GM12874 (cell line): ENCODE measurements at regions not wholly inside any gene's neighbourhood (a gene's known extent, or its start where the extent isn't known, plus 50 kb on each side); places are given as distances from the start of the nearest gene placed in this dataset.

Experiments used
- TF ChIP-seq, protein P1 (sequence below): IDR thresholded peaks from 2 replicates; pipeline ENCODE4 v1.5.1; 2011; ENCODE audit warnings: low read depth, mild to moderate bottlenecking, control low read depth, low read length, moderate library complexity; ENCODE audit not compliant: insufficient read depth

DNA sequence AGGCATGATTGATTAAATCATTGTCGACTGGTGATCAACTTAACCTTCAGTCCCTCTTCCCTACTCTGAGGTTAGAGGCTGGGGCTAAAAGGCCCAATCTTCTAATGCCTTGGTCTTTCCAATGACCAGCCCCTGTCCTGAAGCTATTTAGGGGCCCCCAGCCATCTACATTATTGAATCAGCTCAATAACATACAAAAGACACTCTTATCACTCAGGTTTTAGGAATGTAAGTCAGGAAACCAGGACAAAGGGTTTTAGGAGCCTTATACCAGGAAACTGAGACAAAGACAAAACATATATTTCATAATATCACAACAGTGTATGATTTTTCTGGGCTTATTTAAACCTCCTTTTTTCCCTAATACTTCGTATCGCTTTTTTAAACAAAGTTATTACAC is 198.6 kb downstream of the RNF152 start:
- TF ChIP-seq, protein P1, sequence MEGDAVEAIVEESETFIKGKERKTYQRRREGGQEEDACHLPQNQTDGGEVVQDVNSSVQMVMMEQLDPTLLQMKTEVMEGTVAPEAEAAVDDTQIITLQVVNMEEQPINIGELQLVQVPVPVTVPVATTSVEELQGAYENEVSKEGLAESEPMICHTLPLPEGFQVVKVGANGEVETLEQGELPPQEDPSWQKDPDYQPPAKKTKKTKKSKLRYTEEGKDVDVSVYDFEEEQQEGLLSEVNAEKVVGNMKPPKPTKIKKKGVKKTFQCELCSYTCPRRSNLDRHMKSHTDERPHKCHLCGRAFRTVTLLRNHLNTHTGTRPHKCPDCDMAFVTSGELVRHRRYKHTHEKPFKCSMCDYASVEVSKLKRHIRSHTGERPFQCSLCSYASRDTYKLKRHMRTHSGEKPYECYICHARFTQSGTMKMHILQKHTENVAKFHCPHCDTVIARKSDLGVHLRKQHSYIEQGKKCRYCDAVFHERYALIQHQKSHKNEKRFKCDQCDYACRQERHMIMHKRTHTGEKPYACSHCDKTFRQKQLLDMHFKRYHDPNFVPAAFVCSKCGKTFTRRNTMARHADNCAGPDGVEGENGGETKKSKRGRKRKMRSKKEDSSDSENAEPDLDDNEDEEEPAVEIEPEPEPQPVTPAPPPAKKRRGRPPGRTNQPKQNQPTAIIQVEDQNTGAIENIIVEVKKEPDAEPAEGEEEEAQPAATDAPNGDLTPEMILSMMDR: no peak

DNA sequence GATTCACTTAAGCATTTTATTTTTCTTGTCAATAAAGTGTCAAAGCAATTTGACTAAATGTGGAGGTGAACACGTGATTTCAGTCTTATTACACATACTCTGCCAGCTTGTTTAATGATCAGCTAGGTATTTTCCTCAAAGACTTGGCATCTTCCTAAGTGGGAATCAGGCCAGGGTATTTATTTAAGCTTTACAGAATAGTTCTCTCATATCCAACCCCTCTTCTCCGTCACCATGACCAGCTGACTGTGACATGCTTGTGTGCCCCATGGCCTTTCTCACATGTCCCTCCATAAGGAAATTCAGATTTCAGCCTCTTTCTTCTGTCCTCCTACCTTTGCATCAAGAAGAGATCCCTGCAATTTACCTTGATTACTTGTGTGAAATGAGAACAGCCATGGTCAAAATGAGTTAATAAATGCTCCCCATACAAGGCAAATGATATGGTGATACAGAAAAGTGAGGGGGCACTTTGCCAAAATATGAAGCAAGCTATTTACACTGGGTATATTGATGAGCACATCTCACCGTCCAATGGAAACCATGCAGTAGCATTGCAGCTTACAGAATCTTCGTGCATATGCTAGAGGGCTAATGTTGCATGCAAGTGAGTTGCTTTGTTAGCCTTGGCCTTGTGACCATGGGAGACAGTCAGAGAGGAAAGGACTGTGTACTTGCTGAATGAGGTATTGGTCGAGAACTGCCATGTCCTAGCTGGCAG is 202.2 kb downstream of the RNF152 start:
- TF ChIP-seq, protein P1: no peak

DNA sequence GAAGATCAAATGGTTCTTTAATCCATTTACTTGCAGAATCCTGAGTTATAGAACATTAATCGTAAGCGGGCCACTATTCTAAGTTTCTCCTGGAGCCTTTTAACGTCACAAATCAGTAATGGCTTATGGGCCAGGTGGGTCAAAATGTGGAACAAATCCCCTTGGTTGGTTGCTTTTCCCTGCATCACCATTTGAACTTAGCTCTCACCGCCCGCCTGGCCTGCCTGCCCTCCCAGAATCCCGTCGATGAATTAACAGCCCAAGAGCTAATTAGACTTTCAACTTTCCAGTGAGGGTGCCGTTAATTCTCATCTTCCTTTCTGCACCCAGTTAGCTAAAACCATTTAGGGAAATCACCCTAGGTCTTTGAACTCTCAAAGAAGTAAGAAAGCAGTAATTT is 205.5 kb downstream of the RNF152 start:
- TF ChIP-seq, protein P1: no peak

DNA sequence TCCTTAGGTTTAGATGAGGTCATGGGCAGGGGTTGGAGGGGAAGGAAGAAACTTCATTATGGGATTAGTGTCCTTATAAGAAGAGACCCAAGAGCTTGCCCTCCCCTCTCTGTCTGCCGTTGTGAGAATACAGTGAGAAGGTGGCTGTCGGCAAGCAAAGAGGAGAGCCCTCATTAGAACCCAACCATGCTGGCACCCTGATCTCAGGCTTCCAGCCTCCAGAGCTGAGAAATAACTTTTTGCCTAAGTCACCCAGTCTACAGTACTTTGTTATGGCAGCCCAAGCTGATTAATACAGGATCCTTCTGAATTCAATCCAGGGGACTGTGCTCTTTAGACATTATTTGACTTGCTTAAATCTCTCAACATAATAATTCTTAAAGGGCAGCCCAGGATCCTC is 209.0 kb downstream of the RNF152 start:
- TF ChIP-seq, protein P1: no peak

DNA sequence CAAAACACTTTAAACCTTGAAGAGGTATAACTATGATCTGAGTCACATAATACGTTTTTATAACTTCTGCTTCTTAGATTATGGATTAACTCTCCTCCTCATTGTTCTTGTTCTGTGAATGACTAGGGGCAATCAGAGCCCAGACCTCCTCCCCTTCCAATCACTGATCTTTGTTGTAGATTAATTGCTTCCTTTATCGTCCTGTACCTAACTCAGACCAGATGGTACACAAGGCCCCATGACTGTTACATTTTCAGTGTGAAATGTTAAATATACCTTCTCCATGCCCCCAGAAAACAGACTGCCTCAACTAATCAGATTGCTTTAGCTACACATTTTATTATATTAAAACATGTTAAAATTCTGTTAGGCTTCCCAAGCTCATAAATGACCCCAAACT is 211.7 kb downstream of the RNF152 start:
- TF ChIP-seq, protein P1: no peak

DNA sequence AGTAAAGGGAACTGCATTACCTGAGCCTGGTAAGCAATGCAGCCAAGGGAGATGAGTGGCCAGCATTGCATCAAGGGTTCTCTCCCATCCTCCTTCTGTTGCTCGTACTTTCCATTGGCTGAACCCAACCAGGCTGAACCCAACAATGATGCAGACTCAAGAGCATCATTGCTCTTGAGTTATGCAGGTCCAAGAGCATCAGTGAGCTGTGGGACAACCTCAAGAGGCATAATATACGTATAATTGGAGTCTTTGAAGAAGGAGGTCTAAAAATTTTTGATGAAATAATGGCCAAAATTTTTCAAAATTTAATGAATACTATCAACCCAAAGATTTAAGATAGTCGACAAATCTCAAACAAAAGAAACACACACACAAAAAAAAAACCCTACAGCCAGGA is 213.0 kb downstream of the RNF152 start:
- TF ChIP-seq, protein P1: no peak

DNA sequence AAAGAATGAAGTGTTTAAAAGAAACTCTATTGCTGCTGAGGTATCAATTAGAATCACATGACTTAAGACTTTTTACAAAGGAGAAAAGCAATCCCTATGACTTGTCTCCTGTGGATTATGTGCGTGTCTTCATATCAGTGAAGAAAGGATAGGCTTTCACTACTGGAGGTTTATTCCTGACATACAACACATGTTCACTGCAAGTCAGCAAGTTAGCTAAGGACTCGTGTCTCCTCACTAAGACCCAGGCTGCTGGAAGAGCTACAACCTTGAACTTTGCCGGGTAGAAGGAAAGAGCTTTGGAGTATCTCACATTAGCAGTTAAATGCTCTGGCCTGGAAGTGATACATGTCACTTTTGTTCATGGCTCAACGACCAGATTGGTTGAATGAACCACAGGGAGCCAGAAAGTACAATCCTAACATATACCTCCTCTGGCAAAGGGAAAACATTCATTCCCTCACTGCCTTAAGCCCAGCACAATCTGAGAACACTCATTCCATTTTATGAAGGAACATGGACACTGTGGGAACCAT is 215.3 kb downstream of the RNF152 start:
- TF ChIP-seq, protein P1: no peak
